Panc1 (cell line): ENCODE measurements at regions not wholly inside any gene's neighbourhood (a gene's known extent, or its start where the extent isn't known, plus 50 kb on each side); places are given as distances from the start of the nearest gene placed in this dataset.

ENCODE experiments used
- ATAC-seq: fragments of 200-7000 bp; cut with Tn5 transposase; 2 replicates; pipeline ENCODE4 v1.9.1; 2020; ENCODE audit warnings: mild to moderate bottlenecking, moderate library complexity
- BruUV-seq: library from RNA; stranded (reverse); fragments of 400-500 nt; replicated peaks from 2 replicates; lab custom pipeline; 2021; lab: Mats Ljungman, UMichigan
- CTCF ChIA-PET: fragments of 300-600 bp; sonication (Branson Sonifier 250); formaldehyde crosslinking; loops from one replicate; lab custom pipeline; 2022; ENCODE audit warnings: antibody characterized with exemption; lab: Charles Lee
- POLR2A ChIA-PET: fragments of 300-600 bp; sonication (Branson Sonifier 250); formaldehyde crosslinking; loops from one replicate; lab custom pipeline; 2022; ENCODE audit warnings: antibody characterized with exemption; lab: Charles Lee
- DNase-seq: peaks from one replicate; pipeline ENCODE4 v3.0.0-alpha.2; 2010; ENCODE audit warnings: low read depth, low spot score
- H3K27ac ChIP-seq: 2 replicates; pipeline ENCODE4 v1.5.1; 2011; ENCODE audit warnings: mild to moderate bottlenecking, low read length, inconsistent platforms
- H3K27me3 ChIP-seq: fragments of 200-500 bp; sonication (Bioruptor generic); 2 replicates; pipeline ENCODE4 v1.6.0; 2014; ENCODE audit warnings: low read length, inconsistent platforms; ENCODE audit not compliant: control insufficient read depth, insufficient read depth
- H3K36me3 ChIP-seq: fragments of 200-500 bp; sonication (Bioruptor generic); 2 replicates; pipeline ENCODE4 v1.5.1; 2014; ENCODE audit warnings: inconsistent platforms, mild to moderate bottlenecking, low read length, moderate library complexity; ENCODE audit not compliant: control insufficient read depth, insufficient read depth
- H3K4me1 ChIP-seq: 2 replicates; pipeline ENCODE4 v1.5.1; 2011; ENCODE audit warnings: inconsistent platforms, mild to moderate bottlenecking, low read length, moderate library complexity; ENCODE audit not compliant: control insufficient read depth, insufficient read depth
- H3K4me3 ChIP-seq, 2 experiments: 2 replicates each; pipeline ENCODE4 v1.5.1; 2011 to 2012; ENCODE audit warnings: low read depth in 2 of 2, low read length in 2 of 2, mild to moderate bottlenecking in 2 of 2, inconsistent platforms in 1 of 2, moderate library complexity in 1 of 2
- H3K9me3 ChIP-seq: fragments of 200-500 bp; sonication (Bioruptor generic); 2 replicates; pipeline ENCODE4 v1.5.1; 2014; ENCODE audit warnings: low read depth, mild to moderate bottlenecking, inconsistent platforms, low read length, moderate library complexity; ENCODE audit not compliant: control insufficient read depth, insufficient read depth
- CTCF ChIP-seq: fragments of 450-650 bp; IDR thresholded peaks from 2 replicates; pipeline ENCODE4 v1.5.1; 2017; ENCODE audit warnings: mild to moderate bottlenecking
- POLR2AphosphoS5 ChIP-seq: IDR thresholded peaks from 2 replicates; pipeline ENCODE4 v1.6.1; 2012; ENCODE audit warnings: mild to moderate bottlenecking, low read depth, low read length, moderate library complexity
- REST ChIP-seq, 2 experiments: IDR thresholded peaks; 2 replicates each; pipeline ENCODE4 v1.6.1; 2011 to 2012; ENCODE audit warnings: low read depth in 2 of 2, control low read depth in 1 of 2, low read length in 1 of 2, mild to moderate bottlenecking in 1 of 2, moderate library complexity in 1 of 2; ENCODE audit not compliant: insufficient read depth in 1 of 2
- SIN3A ChIP-seq: IDR thresholded peaks from 2 replicates; pipeline ENCODE4 v1.6.1; 2012; ENCODE audit warnings: low read depth, mild to moderate bottlenecking, low read length, moderate library complexity, borderline replicate concordance; ENCODE audit not compliant: insufficient read depth
- TCF7L2 ChIP-seq: IDR thresholded peaks from 2 replicates; pipeline ENCODE4 v1.6.1; 2011; ENCODE audit warnings: mild to moderate bottlenecking, low read depth, low read length, inconsistent platforms
- in situ Hi-C: cut with HindIII; loops from 2 replicates; pipeline ENCODE4 v1.10.0; 2016; ENCODE audit warnings: low sequenced_read_pairs, low pct_unique_long_range_greater_than_20kb
- intact Hi-C: fragments of 100-400 bp; cut with micrococcal nuclease; formaldehyde crosslinking; loops from one replicate; pipeline ENCODE4 v1.10.0; 2022; ENCODE audit not compliant: unreplicated experiment

- no peak for DNase-seq
- no peaks in the 10 kb centered on the region for H3K27me3 ChIP-seq
- ChIA-PET POLR2A (interaction anchor here (0.6 kb wide), 1 partner anchor 11 kb away, joined by 18 read pairs; no protein-coding TSS in a partner anchor), CTCF (no interaction called here)
- H3K4me1 ChIP-seq, result no peaks in the 10 kb centered on the region
- no peaks in the 10 kb centered on the region for H3K36me3 ChIP-seq
- BruUV-seq, result no TSS peak
- in situ Hi-C loops (no loop called here), intact Hi-C loops (no loop called here)
- H3K4me3 ChIP-seq, result no peak overlapping the region
- no peak for ATAC-seq
- H3K27ac ChIP-seq, result no peak overlapping the region
- H3K9me3 ChIP-seq, result no peaks in the 10 kb centered on the region
- TF ChIP-seq TCF7L2 (no peak), SIN3A (no peak), REST (IDR thresholded peaks at IDR 0.05; ENCODE audit: insufficient read depth in 1 of 2, low read depth in 2 of 2, low read length in 1 of 2) (no peak), POLR2AphosphoS5 (no peak), CTCF (no peak)
These were observed 75.9 kb upstream of the GREM2 start for GRCh38 chr1:240687820-240688219.

- no peak overlapping the region for H3K4me3 ChIP-seq
- H3K4me1 ChIP-seq, result no peaks in the 10 kb centered on the region
- intact Hi-C loops, result no loop called here
- H3K36me3 ChIP-seq, result no peaks in the 10 kb centered on the region
- CTCF ChIA-PET, result no interaction called here
- no peak for DNase-seq
- no peaks in the 10 kb centered on the region for H3K9me3 ChIP-seq
- no peak overlapping the region for H3K27ac ChIP-seq
- no peaks in the 10 kb centered on the region for H3K27me3 ChIP-seq
- in situ Hi-C loops, result no loop called here
- POLR2A ChIA-PET, result no interaction called here
- no TSS peak for BruUV-seq
- no peak for ATAC-seq
- TF ChIP-seq CTCF (no peak), SIN3A (no peak), TCF7L2 (no peak), POLR2AphosphoS5 (no peak), REST (IDR thresholded peaks at IDR 0.05; ENCODE audit: insufficient read depth in 1 of 2, low read depth in 2 of 2, low read length in 1 of 2) (no peak)
These were observed 71.6 kb upstream of the GREM2 start for GRCh38 chr1:240683576-240683975.
